GM20000 (cell line): ENCODE measurements at regions not wholly inside any gene's neighbourhood (a gene's known extent, or its start where the extent isn't known, plus 50 kb on each side); places are given as distances from the start of the nearest gene placed in this dataset.

Experiments
- DNase-seq: peaks from one replicate; pipeline ENCODE4 v3.0.0; 2012; ENCODE audit warnings: low spot score
- TF ChIP-seq, protein P1 (sequence below): IDR thresholded peaks from 2 replicates; pipeline ENCODE4 v1.5.1; 2012; ENCODE audit warnings: mild to moderate bottlenecking, control low read depth; ENCODE audit errors: extremely low read depth, missing control alignments

DNA sequence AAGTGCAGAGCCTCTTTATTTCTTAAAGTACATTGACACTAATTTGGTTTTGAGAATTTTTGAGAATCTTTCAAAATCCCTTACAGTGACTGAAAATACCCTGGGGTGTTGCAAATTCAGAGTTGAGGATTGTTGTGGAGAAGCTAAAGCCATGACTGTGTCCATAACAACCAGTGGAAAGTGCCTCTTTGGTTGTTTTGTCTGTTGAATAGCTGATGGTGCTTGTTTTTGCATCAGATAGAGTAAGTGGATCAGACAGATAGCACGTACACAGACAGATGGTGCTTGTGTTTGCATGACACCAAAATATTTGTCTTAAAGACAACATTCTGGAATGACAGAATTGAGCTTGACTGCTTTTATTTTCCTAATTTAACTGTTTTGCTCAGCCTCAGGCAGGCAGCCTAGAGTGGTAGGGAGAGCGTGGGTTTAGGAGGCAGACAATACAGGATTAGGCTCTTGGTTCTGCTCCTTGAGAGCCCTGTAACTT is 265.0 kb downstream of the IL20RB start:
- no peak for DNase-seq

DNA sequence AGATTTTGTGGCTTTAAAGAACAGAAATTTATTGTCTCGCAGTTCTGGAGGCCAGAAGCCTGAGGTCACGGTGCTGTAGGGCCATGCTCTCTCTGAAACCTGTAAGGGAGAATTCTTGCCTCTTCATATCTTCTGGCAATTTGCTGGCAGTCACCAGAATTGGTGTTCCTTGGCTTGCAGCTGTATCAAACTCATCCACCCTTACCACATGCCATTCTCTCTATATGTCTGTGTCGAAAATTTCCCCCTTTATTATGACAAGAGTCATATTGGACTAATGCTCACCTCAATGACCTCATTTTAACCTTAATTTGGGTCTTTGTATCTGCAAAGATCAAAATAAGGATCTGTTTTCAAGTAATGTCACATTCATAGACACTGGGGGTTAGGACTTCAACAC is 266.7 kb downstream of the IL20RB start:
- TF ChIP-seq, protein P1, sequence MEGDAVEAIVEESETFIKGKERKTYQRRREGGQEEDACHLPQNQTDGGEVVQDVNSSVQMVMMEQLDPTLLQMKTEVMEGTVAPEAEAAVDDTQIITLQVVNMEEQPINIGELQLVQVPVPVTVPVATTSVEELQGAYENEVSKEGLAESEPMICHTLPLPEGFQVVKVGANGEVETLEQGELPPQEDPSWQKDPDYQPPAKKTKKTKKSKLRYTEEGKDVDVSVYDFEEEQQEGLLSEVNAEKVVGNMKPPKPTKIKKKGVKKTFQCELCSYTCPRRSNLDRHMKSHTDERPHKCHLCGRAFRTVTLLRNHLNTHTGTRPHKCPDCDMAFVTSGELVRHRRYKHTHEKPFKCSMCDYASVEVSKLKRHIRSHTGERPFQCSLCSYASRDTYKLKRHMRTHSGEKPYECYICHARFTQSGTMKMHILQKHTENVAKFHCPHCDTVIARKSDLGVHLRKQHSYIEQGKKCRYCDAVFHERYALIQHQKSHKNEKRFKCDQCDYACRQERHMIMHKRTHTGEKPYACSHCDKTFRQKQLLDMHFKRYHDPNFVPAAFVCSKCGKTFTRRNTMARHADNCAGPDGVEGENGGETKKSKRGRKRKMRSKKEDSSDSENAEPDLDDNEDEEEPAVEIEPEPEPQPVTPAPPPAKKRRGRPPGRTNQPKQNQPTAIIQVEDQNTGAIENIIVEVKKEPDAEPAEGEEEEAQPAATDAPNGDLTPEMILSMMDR = no peak
- no peak for DNase-seq

More for the DNA sequence above, 265.0 kb downstream of the IL20RB start:
- TF ChIP-seq, protein P1 = no peak

DNA sequence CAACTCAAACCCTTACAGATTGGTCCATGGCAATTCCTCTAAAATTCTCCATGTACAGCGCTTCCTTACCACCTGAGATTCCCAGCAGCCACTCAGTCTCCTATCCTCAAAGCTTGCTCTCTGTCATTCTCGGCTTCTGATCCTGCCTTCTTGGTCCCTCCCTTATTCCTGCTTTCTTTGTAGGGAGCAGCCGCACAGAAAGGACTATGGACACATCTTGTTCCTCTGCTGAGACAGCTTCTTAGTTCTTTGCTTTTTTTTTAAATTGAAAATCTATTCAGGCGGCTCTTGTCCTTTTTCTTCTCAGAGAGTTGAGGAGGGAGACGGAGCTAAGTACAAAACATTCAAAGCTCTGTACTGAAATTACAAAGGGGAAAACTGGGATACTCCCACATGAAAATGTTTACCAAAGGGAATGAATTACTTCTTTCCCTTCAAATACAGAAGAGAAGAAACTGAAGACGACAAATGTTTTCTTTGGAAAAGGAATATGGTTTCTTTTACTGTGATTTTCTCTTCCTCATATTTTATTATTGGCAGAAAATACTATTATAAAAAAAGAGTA is 285.1 kb downstream of the IL20RB start:
- TF ChIP-seq, protein P1 = no peak
- no peak for DNase-seq

DNA sequence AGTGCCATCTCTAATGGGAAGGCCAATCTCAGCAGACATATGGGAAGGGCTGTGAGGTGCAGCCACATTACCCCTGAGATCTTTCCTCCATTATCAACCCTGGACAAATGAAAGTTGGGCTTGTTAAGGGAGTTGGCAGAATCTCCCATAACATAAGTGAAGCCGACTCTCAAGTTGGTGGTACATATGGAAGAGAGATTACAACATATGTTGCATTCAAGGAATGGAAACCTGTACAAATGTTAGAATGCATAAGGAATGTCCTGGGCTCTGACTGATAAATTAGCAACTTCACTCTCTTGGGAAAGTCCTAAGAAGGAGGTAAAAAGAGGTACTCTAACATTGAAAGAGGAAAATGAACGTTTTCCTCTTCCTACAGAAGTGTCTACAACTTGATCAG is 288.7 kb downstream of the IL20RB start:
- DNase-seq = no peak
- TF ChIP-seq, protein P1 = no peak

DNA sequence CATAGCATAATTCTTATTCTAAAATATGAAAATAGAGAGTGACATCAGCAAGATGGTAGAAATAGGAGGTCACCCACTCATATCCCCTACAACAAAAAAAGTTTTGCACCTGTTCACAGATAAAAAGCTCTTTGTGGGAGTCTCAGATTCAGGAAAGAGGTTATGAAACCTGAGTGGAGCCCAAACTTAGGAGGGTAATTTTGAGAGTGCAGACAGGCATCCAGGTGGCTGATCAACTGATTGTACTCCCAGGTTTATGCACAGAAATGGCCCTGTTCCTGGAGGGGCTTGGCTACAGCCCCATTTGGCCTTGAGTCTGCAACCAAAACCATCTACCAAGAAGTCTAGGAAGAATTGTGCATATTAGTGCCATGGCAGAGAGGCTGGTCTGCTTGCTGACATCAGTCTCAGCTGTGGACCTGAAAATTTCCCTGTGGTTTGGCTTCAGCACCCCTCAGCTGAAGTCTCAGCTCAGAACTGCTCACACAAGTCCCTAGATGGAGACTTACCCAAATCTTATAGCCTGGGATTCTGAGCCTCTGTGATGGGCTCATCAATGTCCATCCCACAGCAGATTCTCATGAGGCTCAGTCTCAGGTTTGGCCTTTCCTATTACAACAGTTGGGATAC is 291.6 kb downstream of the IL20RB start:
- TF ChIP-seq, protein P1 = no peak
- DNase-seq = no peak

DNA sequence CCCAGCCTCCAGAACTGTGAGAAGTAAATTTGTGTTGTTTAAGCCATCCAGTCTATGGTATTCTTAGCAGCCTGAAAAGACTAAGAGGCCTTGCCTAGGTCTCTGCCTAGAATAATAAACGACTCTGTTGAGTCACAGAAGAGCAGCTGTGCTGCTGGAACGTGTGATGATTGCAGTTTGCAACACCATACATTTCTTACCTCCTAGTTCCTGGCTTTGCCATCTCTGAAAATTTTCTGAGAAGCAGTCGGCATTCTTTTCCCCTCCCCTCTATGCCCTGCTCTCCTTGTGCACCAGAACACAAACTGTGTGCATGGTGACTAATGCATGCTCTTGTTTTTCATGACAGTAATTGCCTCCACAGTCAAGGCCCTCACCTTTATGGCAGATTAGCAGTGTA is 301.3 kb downstream of the IL20RB start:
- TF ChIP-seq, protein P1 = no peak
- no peak for DNase-seq

DNA sequence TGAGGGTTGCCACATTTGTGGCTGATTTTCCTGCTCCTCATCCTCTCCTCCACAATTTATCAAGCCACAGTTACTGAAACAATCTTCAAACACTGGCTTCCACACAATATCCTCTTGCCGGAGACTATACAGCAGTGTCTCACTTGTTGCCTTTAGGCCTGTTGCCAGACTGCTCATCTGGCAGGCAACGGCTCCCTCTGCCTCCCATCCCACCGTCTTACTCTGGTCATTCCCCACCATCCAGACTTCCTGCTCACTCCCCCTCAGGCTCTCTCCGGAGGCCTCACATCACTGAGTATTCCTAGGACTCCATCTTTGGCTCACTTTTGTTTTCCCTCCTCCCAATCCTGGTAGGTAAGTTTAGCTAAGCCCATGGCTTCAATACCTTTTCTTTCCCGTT is 301.9 kb downstream of the IL20RB start:
- TF ChIP-seq, protein P1 = no peak
- no peak for DNase-seq
